ENCODE measurements at regions not wholly inside any gene's neighbourhood (a gene's known extent, or its start where the extent isn't known, plus 50 kb on each side); places are given as distances from the start of the nearest gene placed in this dataset.
A peak's percentile ranks its signal among the peaks of the same experiment; 100 is the strongest.
"Not testable (repeated sequence)": the region's sequence is repeated elsewhere in the genome, so short reads cannot be mapped to it uniquely, and the experiment has no call there.

GRCh38 chr1:157249326-157249725 lies 111.1 kb upstream of the ETV3 start:
- DNase-seq = peak; percentile 21

DNA sequence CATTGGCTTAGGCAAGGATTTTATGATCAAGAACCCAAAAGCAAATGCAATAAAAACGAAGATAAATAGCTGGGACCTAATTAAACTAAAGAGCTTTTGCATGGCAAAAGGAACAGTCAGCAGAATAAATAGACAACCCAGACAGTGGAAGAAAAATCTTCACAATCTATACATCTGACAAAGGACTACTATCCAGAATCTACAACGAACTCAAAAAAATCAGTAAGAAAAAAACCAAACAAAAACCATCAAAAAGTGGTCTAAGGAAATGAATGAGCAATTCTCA lies 109.5 kb upstream of the ETV3 start:
- not testable (repeated sequence) for DNase-seq

DNA sequence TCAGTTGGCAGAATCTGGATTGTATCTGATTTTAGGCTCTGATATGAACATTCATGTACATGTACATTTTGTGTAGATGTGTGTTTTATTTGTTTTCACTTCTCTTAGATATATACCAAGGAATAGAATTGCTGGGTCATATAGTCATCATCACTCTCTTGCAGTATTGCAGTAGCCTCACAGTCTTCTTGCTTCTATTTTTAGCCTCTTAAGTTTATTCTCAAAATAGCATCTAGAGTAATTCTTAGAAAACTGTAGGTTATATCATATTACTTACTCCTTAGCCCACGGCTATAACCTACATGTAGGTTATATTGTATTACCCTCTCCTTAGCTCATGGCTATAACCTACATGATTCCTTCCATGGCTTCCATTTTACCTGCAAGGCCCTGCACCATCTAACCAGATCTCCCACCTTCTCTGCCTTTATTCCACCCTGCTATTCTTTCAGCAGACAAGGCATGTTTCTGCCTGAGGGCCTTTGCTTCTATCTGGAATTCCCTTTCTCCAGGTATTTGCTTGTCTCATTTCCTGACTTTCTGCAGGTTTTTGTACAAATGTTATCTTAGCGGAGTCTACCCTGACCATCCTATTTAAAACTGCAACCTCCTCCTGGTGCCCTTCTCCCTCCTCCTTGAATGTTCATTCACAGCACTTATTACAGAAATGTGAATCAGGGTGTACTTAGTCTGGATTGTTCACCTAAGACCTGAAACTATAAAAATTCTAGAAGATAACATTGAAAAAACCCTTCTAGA lies 109.0 kb upstream of the ETV3 start:
- no peak for DNase-seq

- DNase-seq = no peak
Measured at GRCh38 chr1:157245823-157246222, 107.6 kb upstream of the ETV3 start.

DNA sequence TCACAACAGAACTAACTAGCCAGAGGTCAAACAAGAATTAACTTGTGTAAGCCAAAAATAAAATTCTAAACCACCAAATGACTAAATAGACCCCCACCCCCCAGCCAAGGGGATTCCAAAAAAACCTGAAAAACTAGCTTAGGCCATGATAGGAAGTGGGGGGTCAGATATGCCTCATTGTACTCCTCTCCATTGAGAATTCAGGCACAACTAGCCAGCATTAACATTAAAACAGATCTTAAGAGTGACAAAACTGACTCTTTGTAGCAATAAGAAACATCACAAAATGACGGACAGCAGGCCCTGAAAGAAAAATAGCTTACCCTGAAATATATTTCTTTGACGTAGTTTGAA lies 103.0 kb upstream of the ETV3 start:
- no peak for DNase-seq

- DNase-seq = no peak
Measured at GRCh38 chr1:157240495-157241184, 102.4 kb upstream of the ETV3 start.

DNA sequence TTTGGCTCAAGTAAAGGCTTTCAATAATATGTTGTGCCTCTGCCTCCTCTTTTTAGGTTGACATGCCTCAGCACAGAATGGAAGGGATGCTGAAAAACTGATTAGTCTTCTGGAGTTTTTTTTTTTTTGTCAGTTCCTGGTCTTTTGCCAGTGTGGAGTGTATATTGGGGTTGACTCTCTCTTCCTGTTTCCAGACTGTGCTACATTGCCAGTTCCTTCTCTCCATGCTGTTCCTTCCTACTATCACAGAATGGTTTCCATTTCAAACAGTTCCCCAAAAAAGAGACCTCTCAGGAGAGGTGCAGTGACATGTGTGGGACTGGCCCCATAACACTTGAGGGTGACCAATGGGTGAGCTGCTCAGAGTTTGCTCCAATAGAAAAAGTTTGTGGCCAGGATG lies 101.7 kb upstream of the ETV3 start:
- DNase-seq = no peak

GRCh38 chr1:157238585-157238984 lies 100.4 kb upstream of the ETV3 start:
- no peak for DNase-seq

GRCh38 chr1:157237981-157238380 lies 99.8 kb upstream of the ETV3 start:
- no peak for DNase-seq

- no peak for DNase-seq
Measured at GRCh38 chr1:157237522-157237921, 99.3 kb upstream of the ETV3 start.

GRCh38 chr1:157236072-157236471 lies 97.9 kb upstream of the ETV3 start:
- no peak for DNase-seq

DNA sequence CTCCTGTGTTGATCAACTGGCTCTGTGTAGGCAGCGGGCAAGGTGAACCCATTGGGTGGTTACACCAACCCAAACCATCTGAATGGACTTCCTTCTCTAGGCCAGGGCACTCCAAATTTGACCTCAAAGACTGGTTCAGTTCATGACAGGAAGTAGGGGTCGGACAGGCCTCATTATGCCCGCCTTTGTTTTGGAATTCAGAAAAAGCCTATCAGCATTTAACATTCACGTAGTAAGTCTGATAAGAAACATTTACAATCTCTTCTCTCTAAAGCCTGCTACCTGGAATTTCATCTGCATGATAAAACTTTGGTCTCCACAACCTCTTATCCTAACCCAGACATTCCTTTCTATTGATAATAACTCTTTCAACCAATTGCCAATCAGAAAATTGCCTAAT lies 97.1 kb upstream of the ETV3 start:
- no peak for DNase-seq

- DNase-seq = no peak
Measured at GRCh38 chr1:157234705-157235273, 96.6 kb upstream of the ETV3 start.

DNA sequence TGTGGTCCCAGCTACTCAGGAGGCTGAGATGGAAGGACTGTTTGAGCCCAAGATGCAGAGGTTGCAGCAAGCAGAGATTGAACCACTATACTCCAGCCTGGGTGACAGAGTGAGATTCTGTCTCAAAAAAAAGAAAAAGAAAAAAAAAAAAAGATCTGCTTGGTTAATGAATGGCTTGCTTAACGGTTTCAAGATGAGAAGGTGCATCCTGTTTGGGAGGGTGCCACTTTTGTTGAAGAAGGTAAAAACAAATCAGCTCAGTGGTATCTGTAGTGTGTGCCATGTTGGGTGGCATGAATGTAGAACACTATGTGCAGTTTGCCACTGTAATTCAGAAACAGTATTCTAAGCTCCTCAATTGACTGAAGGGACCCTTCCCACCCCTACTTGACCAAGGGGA lies 94.9 kb upstream of the ETV3 start:
- peak; percentile 43 for DNase-seq

DNA sequence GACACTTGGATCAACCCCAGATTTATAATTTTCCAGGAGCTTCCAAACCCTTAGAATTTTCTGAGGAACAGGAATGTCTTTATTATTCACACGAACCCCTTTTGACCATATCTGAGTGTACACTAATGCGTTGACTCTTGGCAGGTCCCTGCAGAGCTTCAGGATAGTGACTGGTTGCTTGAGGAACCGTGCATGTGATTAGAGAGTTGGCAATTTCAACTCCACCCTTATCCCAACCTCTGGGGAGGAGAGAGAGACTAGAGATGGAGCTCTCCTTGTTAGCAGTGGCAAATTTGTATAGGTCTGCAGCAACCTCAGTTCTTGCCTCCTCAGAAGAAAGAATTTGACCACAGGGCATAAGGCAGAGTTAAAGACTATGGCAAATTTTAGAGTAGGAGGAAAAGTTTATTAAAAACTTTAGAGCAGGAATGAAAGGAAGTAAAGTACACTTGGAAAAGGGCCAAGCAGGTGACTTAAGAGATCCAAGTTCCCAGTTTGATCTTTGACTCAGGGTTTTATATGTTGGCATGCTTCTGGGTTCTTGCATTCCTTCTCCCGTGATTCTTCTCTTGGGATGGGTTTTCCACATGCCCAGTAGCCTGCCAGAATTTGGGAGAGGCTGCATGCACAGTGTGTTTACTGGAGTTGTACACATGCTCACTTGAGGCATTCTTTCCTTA lies 93.8 kb upstream of the ETV3 start:
- DNase-seq = no peak

DNA sequence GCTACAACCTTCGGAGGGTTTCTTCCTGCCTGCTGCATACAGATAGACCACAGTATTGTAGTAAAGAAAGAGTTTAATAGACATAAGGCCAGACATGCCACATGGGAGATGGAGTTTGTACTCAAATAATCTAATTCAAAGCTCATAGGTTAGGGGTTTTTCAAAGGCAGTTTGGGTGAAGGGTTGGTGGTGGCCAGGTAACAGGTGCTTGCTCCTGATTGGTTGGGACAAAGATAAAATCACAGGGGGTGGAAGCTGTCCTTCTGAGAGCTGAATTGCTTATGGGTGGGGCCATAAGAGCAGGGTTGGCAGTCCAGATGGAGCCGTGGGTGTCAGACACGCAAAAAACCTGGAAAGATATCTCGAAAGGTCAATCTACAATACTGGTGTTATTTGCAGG lies 92.3 kb upstream of the ETV3 start:
- no peak for DNase-seq

DNA sequence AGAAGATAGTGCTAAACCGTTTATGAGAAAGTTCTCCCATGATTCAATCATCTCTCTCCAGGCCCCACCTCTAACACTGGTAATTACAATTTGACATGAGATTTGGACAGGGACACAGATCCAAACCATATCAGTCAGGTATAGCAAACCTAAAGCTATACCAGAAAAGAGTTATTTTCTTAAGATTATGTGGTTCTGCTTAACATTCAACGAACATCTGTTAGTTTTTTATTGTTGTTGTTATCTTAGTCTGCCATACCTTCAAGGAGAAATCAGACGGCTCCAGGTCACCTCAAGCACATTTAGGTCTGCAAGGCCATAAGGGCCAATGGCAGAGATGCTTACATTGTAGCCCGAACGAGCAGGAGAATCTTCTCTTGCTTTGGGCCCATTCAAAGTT lies 89.5 kb upstream of the ETV3 start:
- DNase-seq = no peak

DNA sequence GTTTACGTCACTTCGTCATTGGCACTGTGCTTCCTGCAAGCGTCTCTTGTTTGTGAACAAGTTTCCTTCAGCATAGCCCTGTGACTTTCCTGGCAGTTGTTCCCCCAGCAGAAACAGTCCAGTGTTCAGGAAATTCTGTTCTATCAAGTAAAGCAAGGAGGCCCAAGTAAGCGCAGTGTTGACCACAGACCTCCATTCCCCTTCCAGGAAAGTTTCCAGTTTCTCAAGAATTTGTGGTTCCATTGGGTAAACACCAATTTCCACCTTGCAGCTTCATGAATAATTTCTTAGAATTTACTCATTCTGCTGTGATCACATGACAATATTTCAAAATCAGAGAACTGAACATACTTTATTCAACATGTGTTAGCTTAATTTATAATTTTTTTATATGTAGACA lies 88.5 kb upstream of the ETV3 start:
- DNase-seq = peak; percentile 8

GRCh38 chr1:157219600-157219999 lies 81.4 kb upstream of the ETV3 start:
- DNase-seq = no peak

DNA sequence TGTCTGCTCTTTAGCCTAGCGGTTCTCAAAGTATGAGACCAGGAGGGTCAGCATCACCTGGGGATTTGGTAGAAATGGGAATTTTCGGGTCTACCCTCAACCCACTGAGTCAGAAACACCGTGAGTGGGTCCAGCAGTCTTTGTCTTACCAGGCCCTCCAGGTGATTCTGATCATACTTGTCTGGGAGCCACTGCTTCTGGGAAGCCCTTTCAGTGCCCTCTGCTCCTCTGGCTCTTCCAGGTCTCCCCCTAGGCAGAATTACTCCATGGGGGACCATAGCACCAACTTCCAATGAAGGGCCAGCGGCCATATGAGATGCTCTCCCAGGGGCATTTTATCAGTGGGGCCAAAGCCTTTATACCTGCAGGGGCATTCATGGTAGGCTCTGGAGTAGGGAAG lies 81.0 kb upstream of the ETV3 start:
- no peak for DNase-seq

DNA sequence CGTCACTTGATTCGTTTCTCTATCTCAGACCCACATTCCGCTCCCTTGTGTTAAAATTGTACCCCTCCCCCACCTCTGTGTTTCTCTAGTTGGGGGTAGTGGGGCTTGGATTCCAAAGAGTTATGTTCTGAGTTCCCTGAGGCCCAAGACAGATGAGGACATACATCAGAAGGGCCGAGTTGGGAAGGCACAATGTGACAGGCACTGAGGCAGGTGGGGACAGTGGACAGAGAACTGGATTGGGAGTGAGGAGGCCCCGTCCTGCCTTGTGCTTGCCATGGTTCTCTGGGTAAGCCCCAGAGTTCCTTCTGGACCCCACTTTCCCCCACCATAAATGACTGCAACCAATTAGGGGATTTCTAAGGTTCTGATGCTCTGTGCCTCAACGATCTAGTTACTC lies 80.5 kb upstream of the ETV3 start:
- DNase-seq = no peak

GRCh38 chr1:157217486-157217885 lies 79.3 kb upstream of the ETV3 start:
- DNase-seq = no peak

DNA sequence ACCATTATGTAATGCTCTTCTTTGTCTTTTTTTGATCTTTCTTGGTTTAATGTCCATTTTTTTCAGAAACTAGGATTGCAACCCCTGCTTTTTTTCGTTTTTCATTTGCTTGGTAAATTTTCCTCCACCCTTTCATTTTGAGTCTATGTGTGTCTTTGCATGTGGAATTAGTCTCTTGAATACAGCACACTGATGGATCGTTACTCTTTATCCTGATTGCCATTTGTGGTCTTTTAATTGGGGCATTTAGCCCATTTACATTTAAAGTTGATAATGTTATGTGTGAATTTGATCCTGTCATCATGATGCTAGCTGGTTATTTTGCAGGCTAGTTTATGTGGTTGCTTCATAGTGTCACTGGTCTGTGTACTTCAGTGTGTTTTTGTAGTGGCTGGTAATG lies 75.6 kb upstream of the ETV3 start:
- DNase-seq = no peak

- no peak for DNase-seq
Measured at GRCh38 chr1:157209514-157209913, 71.3 kb upstream of the ETV3 start.
